Panc1 (cell line): ENCODE measurements at regions not wholly inside any gene's neighbourhood (a gene's known extent, or its start where the extent isn't known, plus 50 kb on each side); places are given as distances from the start of the nearest gene placed in this dataset.

Experiments
- ATAC-seq: fragments of 200-7000 bp; cut with Tn5 transposase; 2 replicates; pipeline ENCODE4 v1.9.1; 2020; ENCODE audit warnings: mild to moderate bottlenecking, moderate library complexity
- BruUV-seq: library from RNA; stranded (reverse); fragments of 400-500 nt; replicated peaks from 2 replicates; lab custom pipeline; 2021; lab: Mats Ljungman, UMichigan
- CTCF ChIA-PET: fragments of 300-600 bp; sonication (Branson Sonifier 250); formaldehyde crosslinking; loops from one replicate; lab custom pipeline; 2022; ENCODE audit warnings: antibody characterized with exemption; lab: Charles Lee
- POLR2A ChIA-PET: fragments of 300-600 bp; sonication (Branson Sonifier 250); formaldehyde crosslinking; loops from one replicate; lab custom pipeline; 2022; ENCODE audit warnings: antibody characterized with exemption; lab: Charles Lee
- DNase-seq: peaks from one replicate; pipeline ENCODE4 v3.0.0-alpha.2; 2010; ENCODE audit warnings: low read depth, low spot score
- H3K27ac ChIP-seq: 2 replicates; pipeline ENCODE4 v1.5.1; 2011; ENCODE audit warnings: mild to moderate bottlenecking, low read length, inconsistent platforms
- H3K27me3 ChIP-seq: fragments of 200-500 bp; sonication (Bioruptor generic); 2 replicates; pipeline ENCODE4 v1.6.0; 2014; ENCODE audit warnings: low read length, inconsistent platforms; ENCODE audit not compliant: control insufficient read depth, insufficient read depth
- H3K36me3 ChIP-seq: fragments of 200-500 bp; sonication (Bioruptor generic); 2 replicates; pipeline ENCODE4 v1.5.1; 2014; ENCODE audit warnings: inconsistent platforms, mild to moderate bottlenecking, low read length, moderate library complexity; ENCODE audit not compliant: control insufficient read depth, insufficient read depth
- H3K4me1 ChIP-seq: 2 replicates; pipeline ENCODE4 v1.5.1; 2011; ENCODE audit warnings: inconsistent platforms, mild to moderate bottlenecking, low read length, moderate library complexity; ENCODE audit not compliant: control insufficient read depth, insufficient read depth
- H3K4me3 ChIP-seq, 2 experiments: 2 replicates each; pipeline ENCODE4 v1.5.1; 2011 to 2012; ENCODE audit warnings: low read depth in 2 of 2, low read length in 2 of 2, mild to moderate bottlenecking in 2 of 2, inconsistent platforms in 1 of 2, moderate library complexity in 1 of 2
- H3K9me3 ChIP-seq: fragments of 200-500 bp; sonication (Bioruptor generic); 2 replicates; pipeline ENCODE4 v1.5.1; 2014; ENCODE audit warnings: low read depth, mild to moderate bottlenecking, inconsistent platforms, low read length, moderate library complexity; ENCODE audit not compliant: control insufficient read depth, insufficient read depth
- CTCF ChIP-seq: fragments of 450-650 bp; IDR thresholded peaks from 2 replicates; pipeline ENCODE4 v1.5.1; 2017; ENCODE audit warnings: mild to moderate bottlenecking
- POLR2AphosphoS5 ChIP-seq: IDR thresholded peaks from 2 replicates; pipeline ENCODE4 v1.6.1; 2012; ENCODE audit warnings: mild to moderate bottlenecking, low read depth, low read length, moderate library complexity
- SIN3A ChIP-seq: IDR thresholded peaks from 2 replicates; pipeline ENCODE4 v1.6.1; 2012; ENCODE audit warnings: low read depth, mild to moderate bottlenecking, low read length, moderate library complexity, borderline replicate concordance; ENCODE audit not compliant: insufficient read depth
- TCF7L2 ChIP-seq: IDR thresholded peaks from 2 replicates; pipeline ENCODE4 v1.6.1; 2011; ENCODE audit warnings: mild to moderate bottlenecking, low read depth, low read length, inconsistent platforms
- in situ Hi-C: cut with HindIII; loops from 2 replicates; pipeline ENCODE4 v1.10.0; 2016; ENCODE audit warnings: low sequenced_read_pairs, low pct_unique_long_range_greater_than_20kb
- intact Hi-C: fragments of 100-400 bp; cut with micrococcal nuclease; formaldehyde crosslinking; loops from one replicate; pipeline ENCODE4 v1.10.0; 2022; ENCODE audit not compliant: unreplicated experiment
- TF ChIP-seq, protein P1 (sequence below), 2 experiments: IDR thresholded peaks; 2 replicates each; pipeline ENCODE4 v1.6.1; 2011 to 2012; ENCODE audit warnings: low read depth in 2 of 2, control low read depth in 1 of 2, low read length in 1 of 2, mild to moderate bottlenecking in 1 of 2, moderate library complexity in 1 of 2; ENCODE audit not compliant: insufficient read depth in 1 of 2

DNA sequence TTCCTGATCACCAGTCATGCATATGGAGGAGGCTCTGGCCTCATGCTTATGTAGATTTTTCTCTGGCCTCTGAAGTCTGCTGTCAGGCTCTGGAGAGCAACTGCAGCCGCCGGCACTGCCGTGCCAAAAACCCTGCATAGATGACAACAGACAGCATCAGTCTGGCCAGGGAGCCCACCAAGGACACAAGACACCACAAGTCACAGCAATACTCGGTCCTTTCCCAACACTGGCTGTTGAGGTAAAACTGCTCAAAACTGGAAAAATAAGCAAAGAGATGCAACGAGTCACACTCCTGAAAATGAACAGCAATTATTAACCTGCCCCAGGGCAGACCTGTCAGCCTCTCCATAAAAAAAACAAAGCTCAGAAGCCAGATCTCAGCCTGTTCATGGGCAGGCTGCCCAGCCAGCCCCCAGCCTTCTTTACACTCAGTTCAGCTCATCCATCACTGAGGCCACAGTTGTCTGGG lies 186.0 kb upstream of the RAB6C start:
- ChIA-PET POLR2A (no interaction called here), CTCF (no interaction called here)
- no peaks in the 10 kb centered on the region for H3K4me1 ChIP-seq
- no TSS peak for BruUV-seq
- H3K27me3 ChIP-seq, result no peaks in the 10 kb centered on the region
- H3K36me3 ChIP-seq, result no peaks in the 10 kb centered on the region
- H3K4me3 ChIP-seq, result no peak overlapping the region
- no peak for DNase-seq
- TF ChIP-seq TCF7L2, result no peak
- no peak for TF ChIP-seq POLR2AphosphoS5
- TF ChIP-seq SIN3A, result no peak
- TF ChIP-seq CTCF, result no peak
- TF ChIP-seq, protein P1, sequence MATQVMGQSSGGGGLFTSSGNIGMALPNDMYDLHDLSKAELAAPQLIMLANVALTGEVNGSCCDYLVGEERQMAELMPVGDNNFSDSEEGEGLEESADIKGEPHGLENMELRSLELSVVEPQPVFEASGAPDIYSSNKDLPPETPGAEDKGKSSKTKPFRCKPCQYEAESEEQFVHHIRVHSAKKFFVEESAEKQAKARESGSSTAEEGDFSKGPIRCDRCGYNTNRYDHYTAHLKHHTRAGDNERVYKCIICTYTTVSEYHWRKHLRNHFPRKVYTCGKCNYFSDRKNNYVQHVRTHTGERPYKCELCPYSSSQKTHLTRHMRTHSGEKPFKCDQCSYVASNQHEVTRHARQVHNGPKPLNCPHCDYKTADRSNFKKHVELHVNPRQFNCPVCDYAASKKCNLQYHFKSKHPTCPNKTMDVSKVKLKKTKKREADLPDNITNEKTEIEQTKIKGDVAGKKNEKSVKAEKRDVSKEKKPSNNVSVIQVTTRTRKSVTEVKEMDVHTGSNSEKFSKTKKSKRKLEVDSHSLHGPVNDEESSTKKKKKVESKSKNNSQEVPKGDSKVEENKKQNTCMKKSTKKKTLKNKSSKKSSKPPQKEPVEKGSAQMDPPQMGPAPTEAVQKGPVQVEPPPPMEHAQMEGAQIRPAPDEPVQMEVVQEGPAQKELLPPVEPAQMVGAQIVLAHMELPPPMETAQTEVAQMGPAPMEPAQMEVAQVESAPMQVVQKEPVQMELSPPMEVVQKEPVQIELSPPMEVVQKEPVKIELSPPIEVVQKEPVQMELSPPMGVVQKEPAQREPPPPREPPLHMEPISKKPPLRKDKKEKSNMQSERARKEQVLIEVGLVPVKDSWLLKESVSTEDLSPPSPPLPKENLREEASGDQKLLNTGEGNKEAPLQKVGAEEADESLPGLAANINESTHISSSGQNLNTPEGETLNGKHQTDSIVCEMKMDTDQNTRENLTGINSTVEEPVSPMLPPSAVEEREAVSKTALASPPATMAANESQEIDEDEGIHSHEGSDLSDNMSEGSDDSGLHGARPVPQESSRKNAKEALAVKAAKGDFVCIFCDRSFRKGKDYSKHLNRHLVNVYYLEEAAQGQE (IDR thresholded peaks at IDR 0.05; ENCODE audit: insufficient read depth in 1 of 2, low read depth in 2 of 2, low read length in 1 of 2), result no peak
- intact Hi-C loops (no loop called here), in situ Hi-C loops (no loop called here)
- no peak for ATAC-seq
- no peak overlapping the region for H3K27ac ChIP-seq
- H3K9me3 ChIP-seq, result no peaks in the 10 kb centered on the region

DNA sequence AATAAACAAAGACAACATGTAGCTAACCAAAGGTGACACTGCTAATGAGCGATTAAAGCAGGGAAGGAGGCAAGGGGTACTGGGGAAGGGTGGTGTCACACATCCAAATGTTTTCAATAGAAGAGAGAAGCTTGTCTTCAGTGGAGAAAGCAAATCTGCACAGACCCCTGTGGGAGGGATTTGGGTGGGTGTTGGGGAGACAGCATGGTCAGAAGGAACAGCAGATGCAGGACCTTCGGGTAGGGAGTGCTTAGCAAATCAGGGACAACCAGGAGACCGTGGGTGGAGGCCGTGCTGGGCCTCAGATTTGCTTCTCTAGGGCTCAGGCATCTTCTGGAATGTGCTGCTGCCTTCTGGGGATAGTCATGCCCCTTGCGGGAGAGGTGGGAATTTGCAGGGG lies 185.3 kb upstream of the RAB6C start:
- ChIA-PET POLR2A (no interaction called here), CTCF (no interaction called here)
- Histone ChIP-seq H3K9me3 (no peaks in the 10 kb centered on the region), H3K36me3 (no peaks in the 10 kb centered on the region), H3K4me3 (no peak overlapping the region), H3K4me1 (no peaks in the 10 kb centered on the region), H3K27me3 (no peaks in the 10 kb centered on the region), H3K27ac (no peak overlapping the region)
- intact Hi-C loops, result no loop called here
- BruUV-seq, result no TSS peak
- TF ChIP-seq TCF7L2, result no peak
- ATAC-seq (no peak), DNase-seq (no peak)
- in situ Hi-C loops, result no loop called here

DNA sequence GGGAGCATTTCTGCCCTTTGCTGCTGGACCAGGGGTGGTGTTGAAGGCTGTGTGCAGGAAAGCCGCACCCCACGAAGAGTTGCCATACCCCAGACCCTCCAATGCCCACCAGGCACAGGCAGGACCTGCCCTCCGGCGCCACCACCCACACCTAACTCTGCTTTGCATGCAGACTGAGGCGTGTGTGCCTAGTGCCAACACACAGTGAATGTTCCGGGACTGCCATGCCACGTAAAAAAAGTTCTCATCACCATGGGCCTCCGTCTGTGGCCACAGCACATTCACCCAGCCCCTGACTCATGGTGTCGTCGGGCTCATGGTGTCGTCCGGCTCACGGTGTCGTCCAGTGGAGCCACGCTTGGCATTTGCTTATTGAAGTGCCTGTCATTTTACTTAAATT lies 184.9 kb upstream of the RAB6C start:
- Histone ChIP-seq H3K27ac (no peak overlapping the region), H3K9me3 (no peaks in the 10 kb centered on the region), H3K4me3 (no peak overlapping the region), H3K4me1 (no peaks in the 10 kb centered on the region), H3K27me3 (no peaks in the 10 kb centered on the region), H3K36me3 (no peaks in the 10 kb centered on the region)
- in situ Hi-C loops (no loop called here), intact Hi-C loops (no loop called here)
- TF ChIP-seq TCF7L2, result no peak
- TF ChIP-seq SIN3A, result no peak
- TF ChIP-seq POLR2AphosphoS5, result no peak
- TF ChIP-seq, protein P1 (IDR thresholded peaks at IDR 0.05; ENCODE audit: insufficient read depth in 1 of 2, low read depth in 2 of 2, low read length in 1 of 2), result no peak
- no peak for TF ChIP-seq CTCF
- BruUV-seq, result no TSS peak
- ChIA-PET CTCF (no interaction called here), POLR2A (no interaction called here)
- ATAC-seq (no peak), DNase-seq (no peak)
